PC-3 (cell line): ENCODE measurements at regions not wholly inside any gene's neighbourhood (a gene's known extent, or its start where the extent isn't known, plus 50 kb on each side); places are given as distances from the start of the nearest gene placed in this dataset.
"Not testable (repeated sequence)": the region's sequence is repeated elsewhere in the genome, so short reads cannot be mapped to it uniquely, and the experiment has no call there.

Experiments used
- ATAC-seq: fragments of 200-7000 bp; cut with Tn5 transposase; 2 replicates; pipeline ENCODE4 v1.9.1; 2020; ENCODE audit warnings: mild to moderate bottlenecking, moderate library complexity
- BruUV-seq: library from RNA; stranded (reverse); fragments of 400-500 nt; replicated peaks from 2 replicates; lab custom pipeline; 2021; lab: Mats Ljungman, UMichigan
- CTCF ChIA-PET: fragments of 300-600 bp; sonication (Branson Sonifier 250); formaldehyde crosslinking; loops from one replicate; lab custom pipeline; 2022; ENCODE audit warnings: antibody characterized with exemption; lab: Charles Lee
- POLR2A ChIA-PET: fragments of 300-600 bp; sonication (Branson Sonifier 250); formaldehyde crosslinking; loops from one replicate; lab custom pipeline; 2022; ENCODE audit warnings: antibody characterized with exemption; ENCODE audit not compliant: unreplicated experiment; lab: Charles Lee
- DNase-seq: peaks from one replicate; pipeline ENCODE4 v3.0.0-alpha.2; 2015
- H2AFZ ChIP-seq: fragments of 300-600 bp; sonication (generic); 2 replicates; pipeline ENCODE4 v1.6.0; 2016; ENCODE audit warnings: antibody characterized with exemption, low read length
- H3F3A ChIP-seq: fragments of 300-600 bp; sonication (generic); one replicate; pipeline ENCODE4 v1.6.0; 2017; ENCODE audit warnings: antibody characterized with exemption, low read length, control low read depth, mild to moderate bottlenecking; ENCODE audit not compliant: unreplicated experiment
- H3K27ac ChIP-seq: fragments of 300-600 bp; sonication (generic); 2 replicates; pipeline ENCODE4 v1.5.1; 2016; ENCODE audit warnings: mild to moderate bottlenecking, low read length
- H3K27me3 ChIP-seq: fragments of 300-600 bp; sonication (generic); 2 replicates; pipeline ENCODE4 v1.6.1; 2016; ENCODE audit warnings: low read length, mixed read lengths
- H3K36me3 ChIP-seq: fragments of 300-600 bp; sonication (generic); 2 replicates; pipeline ENCODE4 v1.6.1; 2016; ENCODE audit warnings: low read depth, mixed run types, low read length, mixed read lengths
- H3K4me1 ChIP-seq: fragments of 300-600 bp; sonication (generic); 2 replicates; pipeline ENCODE4 v1.5.1; 2016; ENCODE audit warnings: low read length; ENCODE audit not compliant: insufficient read depth
- H3K4me2 ChIP-seq: fragments of 300-600 bp; sonication (generic); 2 replicates; pipeline ENCODE4 v1.6.0; 2016; ENCODE audit warnings: low read length
- H3K4me3 ChIP-seq: fragments of 300-600 bp; sonication (generic); 2 replicates; pipeline ENCODE4 v1.5.1; 2016; ENCODE audit warnings: mild to moderate bottlenecking, low read length, mixed read lengths
- H3K79me2 ChIP-seq: fragments of 300-600 bp; sonication (generic); 2 replicates; pipeline ENCODE4 v1.6.1; 2017; ENCODE audit warnings: low read length, mixed read lengths
- H3K9ac ChIP-seq: fragments of 300-600 bp; sonication (generic); 2 replicates; pipeline ENCODE4 v1.6.0; 2016; ENCODE audit warnings: mild to moderate bottlenecking, low read length
- H3K9me2 ChIP-seq: fragments of 300-600 bp; sonication (generic); replicated peaks from 2 replicates; pipeline ENCODE4 v1.6.1; 2016; ENCODE audit warnings: mixed run types, low read length, mixed read lengths
- H3K9me3 ChIP-seq: fragments of 300-600 bp; sonication (generic); 2 replicates; pipeline ENCODE4 v1.6.1; 2016; ENCODE audit warnings: low read length, mixed read lengths
- H4K20me1 ChIP-seq: fragments of 300-600 bp; sonication (generic); 2 replicates; pipeline ENCODE4 v1.6.1; 2016; ENCODE audit warnings: low read length, mixed read lengths
- CTCF ChIP-seq: fragments of 300-600 bp; sonication (generic); conservative IDR thresholded peaks from 2 replicates; pipeline ENCODE4 v1.5.1; 2017; ENCODE audit warnings: antibody characterized with exemption, low read depth, mild to moderate bottlenecking, low read length
- EZH2 ChIP-seq: fragments of 300-600 bp; sonication (generic); IDR thresholded peaks from one replicate; pipeline ENCODE4 v1.6.1; 2017; ENCODE audit warnings: antibody characterized with exemption, mild to moderate bottlenecking, low read length; ENCODE audit not compliant: unreplicated experiment
- EZH2phosphoT487 ChIP-seq: fragments of 300-600 bp; sonication (generic); IDR thresholded peaks from 2 replicates; pipeline ENCODE4 v1.6.1; 2018; ENCODE audit warnings: mild to moderate bottlenecking, antibody characterized with exemption, low read length, borderline replicate concordance
- intact Hi-C: fragments of 100-400 bp; cut with micrococcal nuclease; formaldehyde crosslinking; loops from 2 replicates; pipeline ENCODE4 v1.9.0; 2023

GRCh38 chr4:66465111-66465510 is 794.8 kb upstream of the EPHA5 start:
- Histone ChIP-seq H4K20me1 (no peaks in the 10 kb centered on the region), H3K27ac (no peak overlapping the region), H3K4me1 (0 out of 2 replicates have a peak, but pooled peaks cover 7% of the 10 kb centered on the region), H3K4me3 (no peak overlapping the region), H3K4me2 (no peak overlapping the region), H3K9me2 (no peaks in the 10 kb centered on the region), H3K27me3 (no peaks in the 10 kb centered on the region), H2AFZ (no peak overlapping the region), H3K79me2 (no peaks in the 10 kb centered on the region), H3K36me3 (no peaks in the 10 kb centered on the region), H3K9ac (no peak overlapping the region), H3K9me3 (no peaks in the 10 kb centered on the region), H3F3A (no peaks in the 10 kb centered on the region)
- ChIA-PET POLR2A (no interaction called here), CTCF (no interaction called here)
- intact Hi-C loops: no loop called here
- ATAC-seq (peak; percentile 87), DNase-seq (peak; percentile 50)
- no TSS peak for BruUV-seq
- TF ChIP-seq CTCF (no peak), EZH2phosphoT487 (no peak), EZH2 (no peak)

DNA sequence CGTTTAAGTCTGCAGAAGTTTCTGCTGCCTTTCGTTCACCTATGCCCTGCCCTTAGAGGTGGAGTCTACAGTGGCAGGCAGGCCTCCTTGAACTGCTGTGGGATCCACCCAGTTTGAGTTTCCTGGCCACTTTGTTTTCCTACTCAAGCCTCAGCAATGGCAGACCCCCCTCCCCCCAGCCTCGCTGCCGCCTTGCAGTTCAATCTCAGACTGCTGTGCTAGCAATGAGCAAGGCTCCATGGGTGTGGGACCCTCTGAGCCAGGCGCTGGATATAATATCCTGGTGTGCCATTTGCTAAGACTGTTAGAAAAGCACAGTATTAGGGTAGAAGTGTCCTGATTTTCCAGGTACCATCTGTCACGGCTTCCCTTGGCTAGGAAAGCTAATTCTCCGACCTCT is 792.6 kb upstream of the EPHA5 start:
- H4K20me1 ChIP-seq, H3K9ac ChIP-seq, ATAC-seq, H3K27me3 ChIP-seq, BruUV-seq, H3K27ac ChIP-seq, H3F3A ChIP-seq, intact Hi-C loops, POLR2A ChIA-PET, H3K4me2 ChIP-seq, H3K79me2 ChIP-seq, H3K4me3 ChIP-seq, CTCF ChIA-PET, H3K36me3 ChIP-seq, DNase-seq, H3K9me3 ChIP-seq, H3K9me2 ChIP-seq, H3K4me1 ChIP-seq, H2AFZ ChIP-seq: not testable (repeated sequence)

GRCh38 chr4:66451741-66452140 is 781.5 kb upstream of the EPHA5 start:
- no TSS peak for BruUV-seq
- Histone ChIP-seq H3K4me2 (no peak overlapping the region), H3K9me2 (no peaks in the 10 kb centered on the region), H3K9ac (no peak overlapping the region), H3K27me3 (no peaks in the 10 kb centered on the region), H3K4me1 (no peaks in the 10 kb centered on the region), H3K27ac (no peak overlapping the region), H4K20me1 (no peaks in the 10 kb centered on the region), H3K4me3 (no peak overlapping the region), H2AFZ (no peak overlapping the region), H3F3A (no peaks in the 10 kb centered on the region), H3K36me3 (no peaks in the 10 kb centered on the region), H3K79me2 (no peaks in the 10 kb centered on the region), H3K9me3 (no peaks in the 10 kb centered on the region)
- DNase-seq (no peak), ATAC-seq (no peak)
- TF ChIP-seq EZH2phosphoT487: no peak
- intact Hi-C loops: no loop called here
- POLR2A ChIA-PET: no interaction called here
- CTCF ChIA-PET: no interaction called here

- no TSS peak for BruUV-seq
- no peaks in the 10 kb centered on the region for H3K36me3 ChIP-seq
- H4K20me1 ChIP-seq: no peaks in the 10 kb centered on the region
- ATAC-seq (no peak), DNase-seq (no peak)
- no peaks in the 10 kb centered on the region for H3K27me3 ChIP-seq
- no peak overlapping the region for H3K9ac ChIP-seq
- H3K4me1 ChIP-seq: no peaks in the 10 kb centered on the region
- no peaks in the 10 kb centered on the region for H3K9me2 ChIP-seq
- no peak overlapping the region for H3K27ac ChIP-seq
- intact Hi-C loops: no loop called here
- CTCF ChIA-PET: no interaction called here
- TF ChIP-seq CTCF (no peak), EZH2 (no peak), EZH2phosphoT487 (no peak)
- POLR2A ChIA-PET: no interaction called here
- H3F3A ChIP-seq: no peaks in the 10 kb centered on the region
- H3K79me2 ChIP-seq: no peaks in the 10 kb centered on the region
- H3K9me3 ChIP-seq: no peaks in the 10 kb centered on the region
- H2AFZ ChIP-seq: no peak overlapping the region
- H3K4me3 ChIP-seq: no peak overlapping the region
- H3K4me2 ChIP-seq: no peak overlapping the region
Measured at GRCh38 chr4:66443008-66443407, 772.7 kb upstream of the EPHA5 start.
